GM23338 (cell line): ENCODE measurements at regions not wholly inside any gene's neighbourhood (a gene's known extent, or its start where the extent isn't known, plus 50 kb on each side); places are given as distances from the start of the nearest gene placed in this dataset.

ENCODE experiments used
- ATAC-seq: fragments of 200-7000 bp; cut with Tn5 transposase; 3 replicates; pipeline ENCODE4 v1.9.1; 2020
- DNase-seq: peaks from one replicate; pipeline ENCODE4 v3.0.0-alpha.2; 2015; ENCODE audit warnings: low spot score
- H2AFZ ChIP-seq: fragments of 200-600 bp; sonication (generic); 2 replicates; pipeline ENCODE4 v1.8.0; 2016; ENCODE audit warnings: antibody characterized with exemption, mild to moderate bottlenecking, moderate library complexity
- H3F3A ChIP-seq: fragments of 200-600 bp; sonication (generic); replicated peaks from 2 replicates; pipeline ENCODE4 v1.8.0; 2017; ENCODE audit warnings: antibody characterized with exemption, mixed run types, low read depth
- H3K27ac ChIP-seq: fragments of 200-600 bp; sonication (generic); 2 replicates; pipeline ENCODE4 v1.6.1; 2016; ENCODE audit warnings: low read depth
- H3K27me3 ChIP-seq: fragments of 200-600 bp; sonication (generic); 2 replicates; pipeline ENCODE4 v1.8.0; 2016; ENCODE audit warnings: mild to moderate bottlenecking, mixed run types, moderate library complexity; ENCODE audit not compliant: insufficient read depth
- H3K36me3 ChIP-seq: fragments of 200-600 bp; sonication (generic); 2 replicates; pipeline ENCODE4 v1.8.0; 2016; ENCODE audit warnings: mild to moderate bottlenecking; ENCODE audit not compliant: insufficient read depth
- H3K4me1 ChIP-seq: fragments of 200-600 bp; sonication (generic); 2 replicates; pipeline ENCODE4 v1.8.0; 2016; ENCODE audit warnings: mild to moderate bottlenecking, moderate library complexity; ENCODE audit not compliant: insufficient read depth
- H3K4me2 ChIP-seq: fragments of 200-600 bp; sonication (generic); 2 replicates; pipeline ENCODE4 v1.7.1; 2017; ENCODE audit warnings: mixed run types
- H3K4me3 ChIP-seq: fragments of 200-600 bp; sonication (generic); 2 replicates; pipeline ENCODE4 v1.6.1; 2016; ENCODE audit warnings: mixed run types
- H3K79me2 ChIP-seq: fragments of 200-600 bp; sonication (generic); replicated peaks from 2 replicates; pipeline ENCODE4 v1.8.0; 2017; ENCODE audit warnings: mild to moderate bottlenecking; ENCODE audit not compliant: insufficient read depth
- H3K9me2 ChIP-seq: fragments of 200-600 bp; sonication (generic); 2 replicates; pipeline ENCODE4 v1.8.0; 2017; ENCODE audit not compliant: insufficient read depth
- H4K20me1 ChIP-seq: fragments of 200-600 bp; sonication (generic); replicated peaks from 2 replicates; pipeline ENCODE4 v1.8.0; 2017; ENCODE audit warnings: mild to moderate bottlenecking; ENCODE audit not compliant: insufficient read depth
- H3K27ac Mint-ChIP-seq: 2 replicates; pipeline ENCODE4 v1.8.0; 2020; ENCODE audit warnings: inconsistent platforms, mild to moderate bottlenecking, moderate library complexity, mixed read lengths
- H3K27me3 Mint-ChIP-seq: 3 replicates; pipeline ENCODE4 v1.8.0; 2022; ENCODE audit warnings: low read depth, mild to moderate bottlenecking, moderate library complexity, mixed read lengths, inconsistent platforms; ENCODE audit not compliant: insufficient read depth, poor library complexity
- H3K36me3 Mint-ChIP-seq: 3 replicates; pipeline ENCODE4 v1.8.0; 2021; ENCODE audit warnings: low read depth, mild to moderate bottlenecking, inconsistent platforms, moderate library complexity, mixed read lengths
- H3K4me1 Mint-ChIP-seq: 3 replicates; pipeline ENCODE4 v1.8.0; 2020; ENCODE audit warnings: mild to moderate bottlenecking, inconsistent platforms, mixed read lengths
- H3K4me3 Mint-ChIP-seq: 3 replicates; pipeline ENCODE4 v1.8.0; 2021; ENCODE audit warnings: moderate library complexity, mild to moderate bottlenecking, inconsistent platforms, mixed read lengths
- H3K9me3 Mint-ChIP-seq: 3 replicates; pipeline ENCODE4 v1.8.0; 2020; ENCODE audit warnings: moderate library complexity, mild to moderate bottlenecking, inconsistent platforms, mixed read lengths
- CREB1 ChIP-seq: fragments of 250-450 bp; sonication (Bioruptor Pico); IDR thresholded peaks from 2 replicates; pipeline ENCODE4 v1.5.0; 2020; ENCODE audit warnings: low read depth, mild to moderate bottlenecking, moderate library complexity
- ETS1 ChIP-seq: IDR thresholded peaks from 2 replicates; pipeline ENCODE4 v1.6.1; 2016; ENCODE audit warnings: antibody characterized with exemption
- EZH2 ChIP-seq: fragments of 200-600 bp; sonication (generic); IDR thresholded peaks from one replicate; pipeline ENCODE4 v1.8.0; 2017; ENCODE audit warnings: antibody characterized with exemption, mild to moderate bottlenecking, low read depth; ENCODE audit not compliant: unreplicated experiment
- EZH2phosphoT487 ChIP-seq: fragments of 200-600 bp; sonication (generic); IDR thresholded peaks from one replicate; pipeline ENCODE4 v1.8.1; 2018; ENCODE audit warnings: antibody characterized with exemption; ENCODE audit not compliant: unreplicated experiment
- JUNB ChIP-seq: IDR thresholded peaks from one replicate; pipeline ENCODE4 v1.6.1; 2016; ENCODE audit warnings: antibody characterized with exemption; ENCODE audit not compliant: unreplicated experiment
- POLR2AphosphoS5 ChIP-seq: IDR thresholded peaks from 2 replicates; pipeline ENCODE4 v1.6.1; 2016; ENCODE audit warnings: antibody characterized with exemption, low read depth
- STAT1 ChIP-seq: IDR thresholded peaks from one replicate; pipeline ENCODE4 v1.6.1; 2016; ENCODE audit warnings: antibody characterized with exemption; ENCODE audit not compliant: unreplicated experiment
- ZNF114 ChIP-seq: fragments of 250-450 bp; sonication (Bioruptor Pico); IDR thresholded peaks from 2 replicates; pipeline ENCODE4 v1.5.0; 2020; ENCODE audit warnings: mild to moderate bottlenecking, moderate library complexity
- ZNF462 ChIP-seq: fragments of 250-450 bp; sonication (Bioruptor Pico); IDR thresholded peaks from 2 replicates; pipeline ENCODE4 v1.5.0; 2020; ENCODE audit warnings: mild to moderate bottlenecking, moderate library complexity
- TF ChIP-seq, protein P1 (sequence below), 2 experiments: fragments of 200-600 bp in 1 of 2; sonication (generic) in 1 of 2; conservative IDR thresholded peaks; 2 replicates each; pipeline versions ENCODE4 v1.5.1 to v1.6.1; 2016 to 2017; ENCODE audit warnings: antibody characterized with exemption in 2 of 2, low read depth in 2 of 2, mild to moderate bottlenecking in 2 of 2, moderate library complexity in 1 of 2

DNA sequence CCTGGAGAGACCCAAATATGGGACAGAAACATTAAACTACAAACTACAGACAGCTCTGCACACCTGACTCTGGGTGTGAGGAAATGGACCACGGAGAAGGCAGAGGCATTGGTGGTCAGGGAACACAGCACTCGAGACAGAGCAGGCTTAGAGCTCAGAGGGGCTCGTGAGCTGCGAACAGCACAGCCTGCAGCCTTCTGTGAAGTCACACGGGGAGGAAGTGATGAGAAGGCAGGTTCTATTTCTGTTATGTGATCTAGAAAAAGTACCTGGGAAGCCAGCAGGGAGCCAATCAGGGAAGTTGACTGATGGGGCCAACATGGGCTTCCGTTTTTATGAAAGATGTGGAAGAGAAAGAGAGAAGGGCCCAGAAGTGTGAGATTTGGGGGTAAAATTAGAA lies 88.9 kb upstream of the SNAP25 start:
- Histone ChIP-seq H4K20me1 (no peaks in the 10 kb centered on the region), H2AFZ (0 out of 2 replicates have a peak overlapping the region, but pooled peaks have one; percentile 63), H3K4me3 (no peak overlapping the region), H3K27ac (no peak overlapping the region), H3K27me3 (no peaks in the 10 kb centered on the region), H3K36me3 (0 out of 2 replicates have a peak, but pooled peaks cover 3% of the 10 kb centered on the region), H3F3A (no peaks in the 10 kb centered on the region), H3K4me1 (peaks cover 20% of the 10 kb centered on the region), H3K9me2 (no peaks in the 10 kb centered on the region), H3K4me2 (no peak overlapping the region), H3K79me2 (no peaks in the 10 kb centered on the region)
- no peak for DNase-seq
- no peak overlapping the region for H3K4me3 Mint-ChIP-seq
- H3K27me3 Mint-ChIP-seq = peaks cover 3% of the 10 kb centered on the region
- peaks cover 13% of the 10 kb centered on the region for H3K9me3 Mint-ChIP-seq
- TF ChIP-seq, protein P1, sequence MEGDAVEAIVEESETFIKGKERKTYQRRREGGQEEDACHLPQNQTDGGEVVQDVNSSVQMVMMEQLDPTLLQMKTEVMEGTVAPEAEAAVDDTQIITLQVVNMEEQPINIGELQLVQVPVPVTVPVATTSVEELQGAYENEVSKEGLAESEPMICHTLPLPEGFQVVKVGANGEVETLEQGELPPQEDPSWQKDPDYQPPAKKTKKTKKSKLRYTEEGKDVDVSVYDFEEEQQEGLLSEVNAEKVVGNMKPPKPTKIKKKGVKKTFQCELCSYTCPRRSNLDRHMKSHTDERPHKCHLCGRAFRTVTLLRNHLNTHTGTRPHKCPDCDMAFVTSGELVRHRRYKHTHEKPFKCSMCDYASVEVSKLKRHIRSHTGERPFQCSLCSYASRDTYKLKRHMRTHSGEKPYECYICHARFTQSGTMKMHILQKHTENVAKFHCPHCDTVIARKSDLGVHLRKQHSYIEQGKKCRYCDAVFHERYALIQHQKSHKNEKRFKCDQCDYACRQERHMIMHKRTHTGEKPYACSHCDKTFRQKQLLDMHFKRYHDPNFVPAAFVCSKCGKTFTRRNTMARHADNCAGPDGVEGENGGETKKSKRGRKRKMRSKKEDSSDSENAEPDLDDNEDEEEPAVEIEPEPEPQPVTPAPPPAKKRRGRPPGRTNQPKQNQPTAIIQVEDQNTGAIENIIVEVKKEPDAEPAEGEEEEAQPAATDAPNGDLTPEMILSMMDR (conservative IDR thresholded peaks at IDR 0.05; ENCODE audit: low read depth in 2 of 2) = no peak
- no peak for TF ChIP-seq JUNB
- no peak for TF ChIP-seq CREB1
- no peak for TF ChIP-seq EZH2
- no peak for TF ChIP-seq ZNF114 (CRISPR knock-in tag)
- no peak for TF ChIP-seq STAT1
- no peak for ATAC-seq
- H3K27ac Mint-ChIP-seq = no peak overlapping the region
- H3K4me1 Mint-ChIP-seq = peaks cover 21% of the 10 kb centered on the region
- peaks cover 10% of the 10 kb centered on the region for H3K36me3 Mint-ChIP-seq

DNA sequence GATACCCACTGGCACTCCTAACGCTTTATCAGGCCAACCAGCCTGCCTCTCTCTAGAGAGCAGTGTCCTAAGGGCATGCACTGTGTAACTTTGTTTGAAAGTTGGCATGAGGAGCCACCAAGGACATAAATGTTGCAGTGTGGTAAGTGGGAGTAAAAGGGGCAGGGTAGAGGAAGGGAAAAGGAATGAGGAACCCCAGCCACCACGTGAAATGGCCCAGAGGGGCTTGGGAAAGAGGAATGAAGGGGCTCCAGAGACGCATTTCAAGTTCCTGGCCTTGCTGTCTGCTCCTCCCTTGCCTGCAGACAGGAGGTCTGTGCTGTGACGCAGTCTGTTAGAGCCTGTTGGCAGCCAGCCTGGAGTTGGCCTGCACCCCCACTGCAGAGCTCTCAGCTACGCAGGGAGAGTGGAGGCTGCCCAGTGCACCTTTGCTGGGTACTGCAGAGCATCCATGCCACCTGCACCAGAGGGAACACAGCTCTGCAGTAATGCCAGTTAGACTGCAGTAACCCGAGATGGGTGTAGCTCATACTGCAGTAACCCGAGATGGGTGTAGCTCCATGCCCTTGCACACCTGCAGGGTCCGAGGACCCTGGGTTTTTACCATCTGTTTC lies 86.8 kb upstream of the SNAP25 start:
- no peaks in the 10 kb centered on the region for H3K27me3 ChIP-seq
- H3K4me1 ChIP-seq = peaks cover 20% of the 10 kb centered on the region
- ATAC-seq = peak; percentile 98
- H3K4me1 Mint-ChIP-seq = peaks cover 27% of the 10 kb centered on the region
- no peaks in the 10 kb centered on the region for H3F3A ChIP-seq
- H3K36me3 Mint-ChIP-seq = no peaks in the 10 kb centered on the region
- peaks cover 3% of the 10 kb centered on the region for H3K27me3 Mint-ChIP-seq
- no peak overlapping the region for H3K4me3 ChIP-seq
- H3K36me3 ChIP-seq = no peaks in the 10 kb centered on the region
- peaks cover 2% of the 10 kb centered on the region; the same call in 1 of the 2 replicates for H3K9me2 ChIP-seq
- no peak overlapping the region for H3K27ac ChIP-seq
- H3K4me3 Mint-ChIP-seq = no peak overlapping the region
- H3K4me2 ChIP-seq = peak overlapping the region; percentile 67; the same call in 1 of the 2 replicates
- peak; percentile 66 for DNase-seq
- no peak overlapping the region for H3K27ac Mint-ChIP-seq
- peak overlapping the region; percentile 86; the same call in 1 of the 2 replicates for H2AFZ ChIP-seq
- no peaks in the 10 kb centered on the region for H4K20me1 ChIP-seq
- no peaks in the 10 kb centered on the region for H3K79me2 ChIP-seq
- no peaks in the 10 kb centered on the region for H3K9me3 Mint-ChIP-seq
- TF ChIP-seq POLR2AphosphoS5 (no peak), CREB1 (no peak), ZNF462 (CRISPR knock-in tag) (no peak), EZH2phosphoT487 (no peak), ETS1 (no peak), EZH2 (no peak), ZNF114 (CRISPR knock-in tag) (no peak)
- TF ChIP-seq, protein P1 (conservative IDR thresholded peaks at IDR 0.05; ENCODE audit: low read depth in 2 of 2) = no peak
